Glutamatergic neuron (in vitro differentiated cells): ENCODE measurements at regions not wholly inside any gene's neighbourhood (a gene's known extent, or its start where the extent isn't known, plus 50 kb on each side); places are given as distances from the start of the nearest gene placed in this dataset.

ENCODE experiments used
- DNase-seq: peaks from one replicate; pipeline ENCODE4 v3.0.0; 2022
- H3K27ac Mint-ChIP-seq: one replicate; pipeline ENCODE4 v1.8.0; 2020; ENCODE audit warnings: mild to moderate bottlenecking, mixed read lengths, inconsistent platforms; ENCODE audit not compliant: unreplicated experiment
- H3K27me3 Mint-ChIP-seq: one replicate; pipeline ENCODE4 v1.8.0; 2020; ENCODE audit warnings: mild to moderate bottlenecking, moderate library complexity, mixed read lengths, inconsistent platforms; ENCODE audit not compliant: unreplicated experiment
- H3K36me3 Mint-ChIP-seq: one replicate; pipeline ENCODE4 v1.8.0; 2020; ENCODE audit warnings: mild to moderate bottlenecking, mixed read lengths, inconsistent platforms; ENCODE audit not compliant: unreplicated experiment
- H3K4me1 Mint-ChIP-seq: one replicate; pipeline ENCODE4 v1.8.0; 2020; ENCODE audit warnings: mild to moderate bottlenecking, low read depth, mixed read lengths, inconsistent platforms; ENCODE audit not compliant: unreplicated experiment
- H3K4me3 Mint-ChIP-seq: one replicate; pipeline ENCODE4 v1.8.0; 2020; ENCODE audit warnings: mild to moderate bottlenecking, mixed read lengths, inconsistent platforms; ENCODE audit not compliant: unreplicated experiment
- H3K9me3 Mint-ChIP-seq: one replicate; pipeline ENCODE4 v1.8.0; 2020; ENCODE audit warnings: mild to moderate bottlenecking, moderate library complexity, mixed read lengths, inconsistent platforms; ENCODE audit not compliant: unreplicated experiment
- TF ChIP-seq, protein P1 (sequence below): fragments of 200-600 bp; sonication (generic); IDR thresholded peaks from one replicate; pipeline ENCODE4 v1.5.0; 2021; ENCODE audit not compliant: partially characterized antibody, unreplicated experiment

GRCh38 chr5:36756848-36757247 lies 119.7 kb upstream of the NIPBL start:
- no peaks in the 10 kb centered on the region for H3K4me1 Mint-ChIP-seq
- H3K36me3 Mint-ChIP-seq: no peaks in the 10 kb centered on the region
- H3K27ac Mint-ChIP-seq: no peak overlapping the region
- peaks cover 3% of the 10 kb centered on the region for H3K9me3 Mint-ChIP-seq
- no peak overlapping the region for H3K4me3 Mint-ChIP-seq
- no peak for DNase-seq
- no peaks in the 10 kb centered on the region for H3K27me3 Mint-ChIP-seq
- TF ChIP-seq, protein P1, sequence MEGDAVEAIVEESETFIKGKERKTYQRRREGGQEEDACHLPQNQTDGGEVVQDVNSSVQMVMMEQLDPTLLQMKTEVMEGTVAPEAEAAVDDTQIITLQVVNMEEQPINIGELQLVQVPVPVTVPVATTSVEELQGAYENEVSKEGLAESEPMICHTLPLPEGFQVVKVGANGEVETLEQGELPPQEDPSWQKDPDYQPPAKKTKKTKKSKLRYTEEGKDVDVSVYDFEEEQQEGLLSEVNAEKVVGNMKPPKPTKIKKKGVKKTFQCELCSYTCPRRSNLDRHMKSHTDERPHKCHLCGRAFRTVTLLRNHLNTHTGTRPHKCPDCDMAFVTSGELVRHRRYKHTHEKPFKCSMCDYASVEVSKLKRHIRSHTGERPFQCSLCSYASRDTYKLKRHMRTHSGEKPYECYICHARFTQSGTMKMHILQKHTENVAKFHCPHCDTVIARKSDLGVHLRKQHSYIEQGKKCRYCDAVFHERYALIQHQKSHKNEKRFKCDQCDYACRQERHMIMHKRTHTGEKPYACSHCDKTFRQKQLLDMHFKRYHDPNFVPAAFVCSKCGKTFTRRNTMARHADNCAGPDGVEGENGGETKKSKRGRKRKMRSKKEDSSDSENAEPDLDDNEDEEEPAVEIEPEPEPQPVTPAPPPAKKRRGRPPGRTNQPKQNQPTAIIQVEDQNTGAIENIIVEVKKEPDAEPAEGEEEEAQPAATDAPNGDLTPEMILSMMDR: no peak

DNA sequence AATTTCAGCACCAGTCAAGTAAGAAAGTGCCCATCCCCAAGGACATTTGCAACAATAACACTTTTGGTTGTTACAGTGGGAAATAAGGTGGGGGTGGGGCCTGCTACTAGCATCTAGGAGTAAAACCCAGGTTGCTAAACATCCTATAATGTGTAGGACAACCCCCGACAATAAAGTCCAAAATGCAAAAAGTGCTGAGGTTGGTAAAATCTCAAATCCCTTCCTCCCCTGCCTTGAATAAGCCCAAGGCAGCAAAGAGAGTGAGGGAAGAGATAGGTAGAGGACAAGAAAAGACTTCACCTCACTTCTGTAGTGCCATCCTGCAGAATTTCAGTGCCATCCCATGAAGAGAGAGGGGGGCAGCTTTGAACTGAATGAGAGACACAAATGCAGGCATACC lies 117.5 kb upstream of the NIPBL start:
- Mint-ChIP-seq H3K4me1 (no peaks in the 10 kb centered on the region), H3K27me3 (no peaks in the 10 kb centered on the region), H3K4me3 (no peak overlapping the region), H3K27ac (no peak overlapping the region), H3K36me3 (no peaks in the 10 kb centered on the region), H3K9me3 (peaks cover 3% of the 10 kb centered on the region)
- TF ChIP-seq, protein P1: no peak
- no peak for DNase-seq

- no peak for DNase-seq
- Mint-ChIP-seq H3K4me1 (no peaks in the 10 kb centered on the region), H3K27me3 (no peaks in the 10 kb centered on the region), H3K27ac (no peak overlapping the region), H3K36me3 (peaks cover 5% of the 10 kb centered on the region), H3K4me3 (no peak overlapping the region), H3K9me3 (peaks cover 4% of the 10 kb centered on the region)
- TF ChIP-seq, protein P1: no peak
Measured at GRCh38 chr5:36763454-36763853, 113.1 kb upstream of the NIPBL start.

GRCh38 chr5:36765876-36766275 lies 110.7 kb upstream of the NIPBL start:
- no peak for DNase-seq
- TF ChIP-seq, protein P1: no peak
- no peak overlapping the region for H3K27ac Mint-ChIP-seq
- peaks cover 3% of the 10 kb centered on the region for H3K4me1 Mint-ChIP-seq
- H3K9me3 Mint-ChIP-seq: peaks cover 11% of the 10 kb centered on the region
- H3K27me3 Mint-ChIP-seq: peaks cover 2% of the 10 kb centered on the region
- no peak overlapping the region for H3K4me3 Mint-ChIP-seq
- peaks cover 10% of the 10 kb centered on the region for H3K36me3 Mint-ChIP-seq

GRCh38 chr5:36766981-36767380 lies 109.6 kb upstream of the NIPBL start:
- TF ChIP-seq, protein P1: no peak
- Mint-ChIP-seq H3K9me3 (peaks cover 10% of the 10 kb centered on the region), H3K36me3 (peaks cover 12% of the 10 kb centered on the region), H3K27me3 (peaks cover 2% of the 10 kb centered on the region), H3K27ac (no peak overlapping the region), H3K4me3 (no peak overlapping the region), H3K4me1 (peaks cover 7% of the 10 kb centered on the region)
- no peak for DNase-seq
